Muscle of arm (tissue), 1 donor: ENCODE measurements at regions not wholly inside any gene's neighbourhood (a gene's known extent, or its start where the extent isn't known, plus 50 kb on each side); places are given as distances from the start of the nearest gene placed in this dataset.

Experiments used
- DNase-seq: peaks from one replicate; pipeline ENCODE4 v3.0.0-alpha.2; 2013

- no peak for DNase-seq
Observed at GRCh38 chr22:27677905-27678458, 123.6 kb downstream of the MN1 start.

- DNase-seq = no peak
Observed at GRCh38 chr22:27679176-27679575, 122.4 kb downstream of the MN1 start.

GRCh38 chr22:27679693-27680488 is 121.7 kb downstream of the MN1 start:
- no peak for DNase-seq

- no peak for DNase-seq
Observed at GRCh38 chr22:27680636-27681035, 120.9 kb downstream of the MN1 start.

GRCh38 chr22:27681037-27681436 is 120.5 kb downstream of the MN1 start:
- no peak for DNase-seq

- no peak for DNase-seq
Observed at GRCh38 chr22:27682437-27682836, 119.1 kb downstream of the MN1 start.

GRCh38 chr22:27684901-27685300 is 116.7 kb downstream of the MN1 start:
- peak; percentile 49 for DNase-seq

GRCh38 chr22:27685515-27685914 is 116.0 kb downstream of the MN1 start:
- no peak for DNase-seq

- DNase-seq = no peak
Observed at GRCh38 chr22:27685970-27686369, 115.6 kb downstream of the MN1 start.

GRCh38 chr22:27686534-27686933 is 115.0 kb downstream of the MN1 start:
- peak; percentile 33 for DNase-seq

GRCh38 chr22:27687984-27688545 is 113.5 kb downstream of the MN1 start:
- DNase-seq = no peak

- no peak for DNase-seq
Observed at GRCh38 chr22:27689664-27690063, 111.9 kb downstream of the MN1 start.

GRCh38 chr22:27690599-27690998 is 111.0 kb downstream of the MN1 start:
- DNase-seq = no peak

GRCh38 chr22:27692243-27692642 is 109.3 kb downstream of the MN1 start:
- DNase-seq = no peak

GRCh38 chr22:27695925-27696324 is 105.6 kb downstream of the MN1 start:
- DNase-seq = peak; percentile 43

- no peak for DNase-seq
Observed at GRCh38 chr22:27697888-27698287, 103.7 kb downstream of the MN1 start.
